Endothelial cell of umbilical vein (primary cell): ENCODE measurements at regions not wholly inside any gene's neighbourhood (a gene's known extent, or its start where the extent isn't known, plus 50 kb on each side); places are given as distances from the start of the nearest gene placed in this dataset.

ENCODE experiments used
- BruUV-seq: library from RNA; stranded (reverse); fragments of 400-500 nt; replicated peaks from 2 replicates; lab custom pipeline; 2021; lab: Mats Ljungman, UMichigan
- CTCF ChIA-PET: fragments of 300-600, 350-600 bp; sonication (Branson Sonifier 250); formaldehyde crosslinking; loops from one replicate; lab custom pipeline; 2021; ENCODE audit warnings: antibody characterized with exemption, inconsistent platforms; lab: Charles Lee
- POLR2A ChIA-PET: fragments of 300-600, 350-600 bp; sonication (Branson Sonifier 250); formaldehyde crosslinking; loops from one replicate; lab custom pipeline; 2021; ENCODE audit warnings: antibody characterized with exemption, inconsistent platforms; lab: Charles Lee
- DNase-seq: peaks from one replicate; pipeline ENCODE4 v3.0.0-alpha.2; 2011; ENCODE audit warnings: low read depth, low spot score
- FAIRE-seq: peaks from 2 replicates; lab custom pipeline; 2011; peaks lifted over from hg19 to GRCh38; lab: Jason Lieb, UNC
- H2AFZ ChIP-seq: 2 replicates; pipeline ENCODE4 v1.6.0; 2012; ENCODE audit warnings: low read depth, low read length, control low read depth, inconsistent platforms
- H3K27ac ChIP-seq: 2 replicates; pipeline ENCODE4 v1.5.1; 2011; ENCODE audit warnings: low read depth, mild to moderate bottlenecking, control low read depth, low read length, moderate library complexity; ENCODE audit not compliant: insufficient read depth
- H3K27me3 ChIP-seq, 2 experiments: 2 replicates each; pipeline versions ENCODE4 v1.6.0 to v1.6.1; 2011; ENCODE audit warnings: low read length in 2 of 2, mixed read lengths in 1 of 2; ENCODE audit not compliant: control insufficient read depth in 2 of 2, insufficient read depth in 2 of 2
- H3K36me3 ChIP-seq, 2 experiments: 2 replicates in 1 of 2; 3 replicates in 1 of 2; pipeline ENCODE4 v1.5.1; 2011; ENCODE audit warnings: low read length in 2 of 2, mild to moderate bottlenecking in 1 of 2, moderate library complexity in 1 of 2; ENCODE audit not compliant: control insufficient read depth in 2 of 2, insufficient read depth in 2 of 2; ENCODE audit errors: extremely low read depth in 1 of 2
- H3K4me1 ChIP-seq: 3 replicates; pipeline ENCODE4 v1.5.1; 2011; ENCODE audit warnings: mild to moderate bottlenecking, low read length; ENCODE audit not compliant: control insufficient read depth, insufficient read depth; ENCODE audit errors: extremely low read depth
- H3K4me2 ChIP-seq: 2 replicates; pipeline ENCODE4 v1.6.1; 2011; ENCODE audit warnings: low read length, control low read depth, mixed read lengths; ENCODE audit not compliant: insufficient read depth
- H3K4me3 ChIP-seq, 3 experiments: fragments of 200-600 bp in 1 of 3; sonication (generic), shearing (Covaris generic) in 1 of 3; replicated peaks in 1 of 3; 2 replicates each; pipeline ENCODE4 v1.5.1; 2011 to 2016; ENCODE audit warnings: control low read depth in 3 of 3, low read length in 3 of 3, mild to moderate bottlenecking in 2 of 3, inconsistent platforms in 1 of 3, low read depth in 1 of 3, moderate library complexity in 1 of 3; ENCODE audit not compliant: insufficient read depth in 1 of 3
- H3K79me2 ChIP-seq: 2 replicates; pipeline ENCODE4 v1.6.0; 2012; ENCODE audit warnings: low read length, inconsistent platforms; ENCODE audit not compliant: control insufficient read depth, insufficient read depth
- H3K9ac ChIP-seq: replicated peaks from 2 replicates; pipeline ENCODE3; 2011; ENCODE audit warnings: low read length, control low read depth; ENCODE audit not compliant: insufficient read depth; ENCODE audit errors: extremely low read depth
- H3K9me1 ChIP-seq: replicated peaks from 3 replicates; pipeline ENCODE4 v1.6.0; 2011; ENCODE audit warnings: mild to moderate bottlenecking, low read length; ENCODE audit not compliant: control insufficient read depth, insufficient read depth; ENCODE audit errors: extremely low read depth
- H3K9me3 ChIP-seq: replicated peaks from 2 replicates; pipeline ENCODE4 v1.5.1; 2012; ENCODE audit warnings: low read length, inconsistent platforms; ENCODE audit not compliant: control insufficient read depth, insufficient read depth
- H4K20me1 ChIP-seq: replicated peaks from 2 replicates; pipeline ENCODE3; 2011; ENCODE audit warnings: mild to moderate bottlenecking, low read length; ENCODE audit not compliant: control insufficient read depth, insufficient read depth; ENCODE audit errors: extremely low read depth
- GATA2 ChIP-seq: IDR thresholded peaks from 2 replicates; pipeline ENCODE4 v1.7.0; 2011; ENCODE audit warnings: low read depth, mild to moderate bottlenecking, moderate library complexity, mixed read lengths, low read length; ENCODE audit not compliant: insufficient read length, insufficient read depth
- JUN ChIP-seq: IDR thresholded peaks from 2 replicates; pipeline ENCODE4 v1.6.1; 2011; ENCODE audit warnings: borderline replicate concordance, low read depth; ENCODE audit not compliant: insufficient read length, insufficient read depth
- MAX ChIP-seq: IDR thresholded peaks from 2 replicates; pipeline ENCODE4 v1.6.1; 2011; ENCODE audit not compliant: insufficient read depth, insufficient read length
- MYC ChIP-seq: IDR thresholded peaks from one replicate; pipeline ENCODE4 v1.6.1; 2011; ENCODE audit warnings: mild to moderate bottlenecking, low read depth, low read length
- POLR2A ChIP-seq: IDR thresholded peaks from 2 replicates; pipeline ENCODE4 v1.6.1; 2012; ENCODE audit warnings: low read depth, mild to moderate bottlenecking, control low read depth, low read length
- POLR2AphosphoS5 ChIP-seq: IDR thresholded peaks from 2 replicates; pipeline ENCODE4 v1.6.1; 2012; ENCODE audit warnings: low read depth, mild to moderate bottlenecking, control low read depth, low read length, moderate library complexity; ENCODE audit not compliant: insufficient read depth
- dilution Hi-C: fragments of 300-500 bp; cut with MboI; formaldehyde crosslinking; loops from one replicate; pipeline ENCODE4 v1.15.0; 2019; ENCODE audit warnings: low sequenced_read_pairs; ENCODE audit not compliant: extremely low pct_ligation_motif_present
- intact Hi-C: fragments of 100-400 bp; cut with micrococcal nuclease; formaldehyde crosslinking; loops from one replicate; pipeline ENCODE4 v1.10.0; 2022

- DNase-seq (no peak), FAIRE-seq (no peak)
- Histone ChIP-seq H3K36me3 (no peaks in the 10 kb centered on the region), H3K9me1 (no peaks in the 10 kb centered on the region), H4K20me1 (no peaks in the 10 kb centered on the region), H3K27ac (no peak overlapping the region), H3K4me3 (no peak overlapping the region), H3K9ac (no peak overlapping the region), H3K4me2 (no peak overlapping the region), H3K27me3 (no peaks in the 10 kb centered on the region), H3K9me3 (no peaks in the 10 kb centered on the region), H3K4me1 (no peaks in the 10 kb centered on the region), H3K79me2 (no peaks in the 10 kb centered on the region), H2AFZ (no peak overlapping the region)
- no TSS peak for BruUV-seq
- dilution Hi-C loops, result no loop called here
- CTCF ChIA-PET, result interaction anchor here (0.8 to 1.4 kb wide), 4 partner anchors 10 to 704 kb away, joined by 3 to 5 read pairs (median 4); no protein-coding TSS in a partner anchor
- POLR2A ChIA-PET, result no interaction called here
- TF ChIP-seq JUN (no peak), MYC (no peak), POLR2AphosphoS5 (no peak), MAX (no peak), GATA2 (no peak)
- intact Hi-C loops, result loop anchor here (5.0 to 10.0 kb wide), 3 partner anchors 309 to 767 kb away; no protein-coding TSS in a partner anchor
Measured at GRCh38 chr2:160973991-160974390, 186.2 kb upstream of the TANK start.

DNA sequence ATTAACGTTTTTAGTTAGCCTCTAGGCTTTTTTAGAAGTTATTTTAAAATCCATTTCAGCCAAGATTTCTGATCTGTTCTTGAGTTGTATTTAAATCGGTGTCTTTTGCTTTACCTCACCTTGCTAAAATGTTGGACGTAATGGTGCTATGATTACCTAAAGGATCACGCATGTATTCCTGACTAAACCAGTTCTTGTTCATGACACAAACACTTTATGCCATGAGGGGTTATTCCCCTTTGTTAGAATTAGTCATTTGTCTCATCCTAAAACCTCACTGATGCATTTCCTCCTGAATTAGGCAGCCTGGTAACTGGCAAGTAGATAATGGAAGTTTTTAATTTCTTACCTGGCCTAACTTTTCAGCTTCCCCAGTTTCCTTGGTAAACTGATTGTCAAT lies 185.4 kb upstream of the TANK start:
- CTCF ChIA-PET, result interaction anchor here (0.8 to 1.4 kb wide), 4 partner anchors 11 to 705 kb away, joined by 3 to 5 read pairs (median 4); no protein-coding TSS in a partner anchor
- DNase-seq (no peak), FAIRE-seq (no peak)
- Histone ChIP-seq H3K27me3 (no peaks in the 10 kb centered on the region), H3K4me2 (no peak overlapping the region), H3K9me3 (no peaks in the 10 kb centered on the region), H3K36me3 (no peaks in the 10 kb centered on the region), H3K9me1 (no peaks in the 10 kb centered on the region), H4K20me1 (no peaks in the 10 kb centered on the region), H3K27ac (no peak overlapping the region), H3K9ac (no peak overlapping the region), H2AFZ (no peak overlapping the region), H3K4me3 (no peak overlapping the region), H3K4me1 (no peaks in the 10 kb centered on the region), H3K79me2 (no peaks in the 10 kb centered on the region)
- no peak for TF ChIP-seq MYC
- no peak for TF ChIP-seq GATA2
- TF ChIP-seq MAX, result no peak
- TF ChIP-seq POLR2A, result no peak
- POLR2A ChIA-PET, result no interaction called here
- dilution Hi-C loops, result no loop called here
- BruUV-seq, result no TSS peak
- intact Hi-C loops, result loop anchor here (5.0 to 10.0 kb wide), 3 partner anchors 310 to 768 kb away; no protein-coding TSS in a partner anchor
